ENCODE measurements at regions not wholly inside any gene's neighbourhood (a gene's known extent, or its start where the extent isn't known, plus 50 kb on each side); places are given as distances from the start of the nearest gene placed in this dataset.

GRCh38 chr3:98969295-98969694, 67.8 kb upstream of the DCBLD2 start:
- Histone ChIP-seq H3K9ac (ENCODE audit: low read length) (no peak overlapping the region), H3K9me2 (ENCODE audit: insufficient read depth, low read length) (no peaks in the 10 kb centered on the region), H4K20me1 (ENCODE audit: insufficient read depth) (no peaks in the 10 kb centered on the region), H3K4me3 (ENCODE audit: low read length) (no peak overlapping the region), H3F3A (ENCODE audit: insufficient read depth, low read length, poor library complexity, severe bottlenecking) (no peaks in the 10 kb centered on the region), H2AFZ (ENCODE audit: low read depth, low read length) (no peak overlapping the region), H3K36me3 (ENCODE audit: insufficient read depth, low read length) (no peaks in the 10 kb centered on the region), H3K27me3 (ENCODE audit: insufficient read depth, low read depth, low read length) (no peaks in the 10 kb centered on the region), H3K9me3 (ENCODE audit: low read length) (no peaks in the 10 kb centered on the region), H3K4me2 (ENCODE audit: low read length) (no peak overlapping the region), H3K79me2 (replicated peaks; ENCODE audit: insufficient read depth, low read length) (no peaks in the 10 kb centered on the region), H3K27ac (ENCODE audit: low read length) (no peak overlapping the region)
- no peak for TF ChIP-seq EP300 (conservative IDR thresholded peaks at IDR 0.05; ENCODE audit: poor library complexity, severe bottlenecking)
- TF ChIP-seq CTCF (IDR thresholded peaks at IDR 0.05; ENCODE audit: poor library complexity, severe bottlenecking): no peak
- TF ChIP-seq EZH2 (IDR thresholded peaks at IDR 0.05; ENCODE audit: borderline replicate concordance, insufficient read depth, low read length, poor library complexity, severe bottlenecking): no peak
- no peak for TF ChIP-seq RAD21 (conservative IDR thresholded peaks at IDR 0.05)
- no peak for TF ChIP-seq SMC3 (conservative IDR thresholded peaks at IDR 0.05; ENCODE audit: poor library complexity)
- TF ChIP-seq MXI1 (conservative IDR thresholded peaks at IDR 0.05; ENCODE audit: poor library complexity, severe bottlenecking): no peak
- TF ChIP-seq REST (IDR thresholded peaks at IDR 0.05; ENCODE audit: borderline replicate concordance): no peak
- TF ChIP-seq POLR2AphosphoS5 (IDR thresholded peaks at IDR 0.05): no peak

GRCh38 chr3:98968824-98969223, 67.3 kb upstream of the DCBLD2 start:
- H3K27ac ChIP-seq (ENCODE audit: low read length): no peak overlapping the region
- H3K9ac ChIP-seq (ENCODE audit: low read length): no peak overlapping the region
- no peaks in the 10 kb centered on the region for H4K20me1 ChIP-seq (ENCODE audit: insufficient read depth)
- H2AFZ ChIP-seq (ENCODE audit: low read depth, low read length): no peak overlapping the region
- no peak for TF ChIP-seq EP300 (conservative IDR thresholded peaks at IDR 0.05; ENCODE audit: poor library complexity, severe bottlenecking)
- no peak for TF ChIP-seq REST (IDR thresholded peaks at IDR 0.05; ENCODE audit: borderline replicate concordance)
- TF ChIP-seq SMC3 (conservative IDR thresholded peaks at IDR 0.05; ENCODE audit: poor library complexity): no peak
- TF ChIP-seq RAD21 (conservative IDR thresholded peaks at IDR 0.05): no peak
- H3K79me2 ChIP-seq (replicated peaks; ENCODE audit: insufficient read depth, low read length): no peaks in the 10 kb centered on the region
- H3K27me3 ChIP-seq (ENCODE audit: insufficient read depth, low read depth, low read length): no peaks in the 10 kb centered on the region
- no peaks in the 10 kb centered on the region for H3K9me3 ChIP-seq (ENCODE audit: low read length)
- H3F3A ChIP-seq (ENCODE audit: insufficient read depth, low read length, poor library complexity, severe bottlenecking): no peaks in the 10 kb centered on the region
- no peaks in the 10 kb centered on the region for H3K36me3 ChIP-seq (ENCODE audit: insufficient read depth, low read length)
- no peaks in the 10 kb centered on the region for H3K9me2 ChIP-seq (ENCODE audit: insufficient read depth, low read length)
- H3K4me3 ChIP-seq (ENCODE audit: low read length): no peak overlapping the region
- H3K4me2 ChIP-seq (ENCODE audit: low read length): no peak overlapping the region

All from neural cell (in vitro differentiated cells).